ENCODE measurements at regions not wholly inside any gene's neighbourhood (a gene's known extent, or its start where the extent isn't known, plus 50 kb on each side); places are given as distances from the start of the nearest gene placed in this dataset.

DNA sequence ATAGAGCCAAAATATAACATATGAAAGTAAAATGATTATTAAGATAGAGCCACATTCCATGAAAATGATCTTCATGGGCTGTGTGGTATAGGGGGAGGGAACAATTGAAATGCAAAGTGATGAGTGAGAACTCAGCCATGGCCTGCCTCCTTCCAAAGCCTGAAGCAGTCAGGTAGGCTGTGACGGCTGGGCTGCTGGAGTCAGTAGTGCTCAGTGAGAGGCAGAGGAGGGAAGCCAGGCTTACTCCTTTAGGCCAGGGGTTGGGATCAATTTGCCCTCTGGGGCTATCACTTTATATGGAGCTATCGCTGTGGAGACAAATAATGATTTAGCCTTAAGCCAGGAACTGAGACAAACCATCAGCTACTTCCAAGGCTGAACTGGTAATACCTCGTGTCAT lies 654.9 kb downstream of the FGF9 start:
- TF ChIP-seq, protein P1, sequence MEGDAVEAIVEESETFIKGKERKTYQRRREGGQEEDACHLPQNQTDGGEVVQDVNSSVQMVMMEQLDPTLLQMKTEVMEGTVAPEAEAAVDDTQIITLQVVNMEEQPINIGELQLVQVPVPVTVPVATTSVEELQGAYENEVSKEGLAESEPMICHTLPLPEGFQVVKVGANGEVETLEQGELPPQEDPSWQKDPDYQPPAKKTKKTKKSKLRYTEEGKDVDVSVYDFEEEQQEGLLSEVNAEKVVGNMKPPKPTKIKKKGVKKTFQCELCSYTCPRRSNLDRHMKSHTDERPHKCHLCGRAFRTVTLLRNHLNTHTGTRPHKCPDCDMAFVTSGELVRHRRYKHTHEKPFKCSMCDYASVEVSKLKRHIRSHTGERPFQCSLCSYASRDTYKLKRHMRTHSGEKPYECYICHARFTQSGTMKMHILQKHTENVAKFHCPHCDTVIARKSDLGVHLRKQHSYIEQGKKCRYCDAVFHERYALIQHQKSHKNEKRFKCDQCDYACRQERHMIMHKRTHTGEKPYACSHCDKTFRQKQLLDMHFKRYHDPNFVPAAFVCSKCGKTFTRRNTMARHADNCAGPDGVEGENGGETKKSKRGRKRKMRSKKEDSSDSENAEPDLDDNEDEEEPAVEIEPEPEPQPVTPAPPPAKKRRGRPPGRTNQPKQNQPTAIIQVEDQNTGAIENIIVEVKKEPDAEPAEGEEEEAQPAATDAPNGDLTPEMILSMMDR (IDR thresholded peaks at IDR 0.05) = no peak
- TF ChIP-seq POLR2AphosphoS5 (IDR thresholded peaks at IDR 0.05) = no peak
- intact Hi-C loops (cut with DNase I; ENCODE audit: low total_unique reads) = no loop called here
- H3K4me3 ChIP-seq = no peak overlapping the region
- no peak overlapping the region for H3K27ac ChIP-seq
- no peaks in the 10 kb centered on the region for H3K36me3 ChIP-seq
- H3K27me3 ChIP-seq = no peaks in the 10 kb centered on the region
- H3K9me3 ChIP-seq = no peaks in the 10 kb centered on the region
- H3K4me1 ChIP-seq = no peaks in the 10 kb centered on the region
- no peak for DNase-seq (ENCODE audit: low spot score in 2 of 2)

DNA sequence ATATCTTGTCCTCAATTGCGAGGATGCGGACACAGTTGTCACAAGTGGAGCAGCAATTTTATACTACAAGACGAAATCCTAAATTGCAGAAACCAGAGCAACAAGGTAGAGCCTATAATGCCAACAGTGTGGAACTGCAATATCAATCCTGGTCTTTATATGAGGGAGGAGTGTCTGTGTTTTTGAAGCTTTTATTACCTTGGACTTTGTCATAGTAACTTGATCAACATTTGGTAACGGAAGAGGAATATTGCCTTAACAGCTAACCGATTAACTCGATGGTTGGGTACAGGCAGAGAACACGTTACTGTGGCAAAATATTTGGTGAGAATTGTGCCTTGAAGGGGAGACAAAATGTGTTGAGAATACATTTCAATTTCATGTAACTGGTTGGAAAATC lies 661.5 kb downstream of the FGF9 start:
- no peak for DNase-seq (ENCODE audit: low spot score in 2 of 2)
- no peak for TF ChIP-seq POLR2A (IDR thresholded peaks at IDR 0.05)

DNA sequence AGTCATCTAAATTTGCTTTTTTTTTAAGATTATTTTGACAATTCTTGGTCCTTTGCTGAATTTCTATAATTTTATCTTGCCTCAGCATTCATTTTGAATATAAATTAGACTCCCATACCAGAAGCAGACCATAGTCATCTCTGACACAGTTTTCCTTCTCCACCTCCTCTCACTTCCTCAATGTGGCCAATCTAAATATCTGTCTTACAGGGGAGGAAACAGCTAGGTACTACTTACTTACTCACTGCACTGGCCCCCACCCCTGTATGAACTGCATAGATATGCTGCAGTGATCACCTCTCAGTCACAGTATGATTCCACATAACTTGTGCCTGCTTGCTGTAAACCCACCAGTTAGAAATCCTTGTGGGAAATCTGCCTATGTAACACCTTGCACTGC lies 665.6 kb downstream of the FGF9 start:
- no peak overlapping the region for H3K27ac ChIP-seq
- H3K27me3 ChIP-seq = no peaks in the 10 kb centered on the region
- H3K9me3 ChIP-seq = peaks cover 0 to 8% of the 10 kb centered on the region in 2 donors
- H3K4me3 ChIP-seq = no peak overlapping the region
- H3K36me3 ChIP-seq = no peaks in the 10 kb centered on the region
- no peaks in the 10 kb centered on the region for H3K4me1 ChIP-seq
- DNase-seq (ENCODE audit: low spot score in 2 of 2) = no peak
- intact Hi-C loops (cut with DNase I; ENCODE audit: low total_unique reads) = no loop called here
- TF ChIP-seq POLR2AphosphoS5 (IDR thresholded peaks at IDR 0.05) = no peak
- no peak for TF ChIP-seq POLR2A (IDR thresholded peaks at IDR 0.05)
- TF ChIP-seq, protein P1 (IDR thresholded peaks at IDR 0.05) = no peak

More for the DNA sequence above, 661.5 kb downstream of the FGF9 start:
- intact Hi-C loops (cut with DNase I; ENCODE audit: low total_unique reads) = no loop called here
- no peak overlapping the region for H3K27ac ChIP-seq
- no peaks in the 10 kb centered on the region for H3K27me3 ChIP-seq
- no peaks in the 10 kb centered on the region for H3K36me3 ChIP-seq
- H3K9me3 ChIP-seq = no peaks in the 10 kb centered on the region
- no peak overlapping the region for H3K4me3 ChIP-seq
- H3K4me1 ChIP-seq = no peaks in the 10 kb centered on the region

DNA sequence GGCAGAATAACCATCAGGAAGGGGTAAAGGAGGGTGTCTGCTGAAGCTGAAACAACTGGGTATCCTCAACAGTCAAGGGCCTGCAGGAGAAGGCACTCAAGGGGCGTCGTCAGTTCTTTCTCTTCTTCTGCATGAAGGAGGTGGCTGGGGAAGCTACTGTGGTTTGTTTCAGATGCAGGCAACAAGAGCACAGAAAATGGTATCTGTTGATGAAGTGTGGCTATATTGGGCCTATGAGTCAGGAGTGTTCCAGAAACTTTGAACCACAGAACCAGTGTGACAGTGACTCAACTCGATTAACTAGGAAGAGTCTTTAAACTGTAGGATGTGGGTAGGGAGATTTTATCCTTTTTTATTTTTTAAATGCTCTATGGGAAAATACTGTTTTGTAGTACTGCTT lies 686.3 kb downstream of the FGF9 start:
- TF ChIP-seq POLR2AphosphoS5 (IDR thresholded peaks at IDR 0.05) = no peak
- TF ChIP-seq, protein P1 (IDR thresholded peaks at IDR 0.05) = no peak
- no peak for TF ChIP-seq POLR2A (IDR thresholded peaks at IDR 0.05)
- no peaks in the 10 kb centered on the region for H3K4me1 ChIP-seq
- no peak overlapping the region for H3K27ac ChIP-seq
- no peaks in the 10 kb centered on the region for H3K27me3 ChIP-seq
- intact Hi-C loops (cut with DNase I; ENCODE audit: low total_unique reads) = no loop called here
- H3K36me3 ChIP-seq = no peaks in the 10 kb centered on the region
- H3K4me3 ChIP-seq = no peak overlapping the region
- no peak for DNase-seq (ENCODE audit: low spot score in 2 of 2)
- H3K9me3 ChIP-seq = no peaks in the 10 kb centered on the region

DNA sequence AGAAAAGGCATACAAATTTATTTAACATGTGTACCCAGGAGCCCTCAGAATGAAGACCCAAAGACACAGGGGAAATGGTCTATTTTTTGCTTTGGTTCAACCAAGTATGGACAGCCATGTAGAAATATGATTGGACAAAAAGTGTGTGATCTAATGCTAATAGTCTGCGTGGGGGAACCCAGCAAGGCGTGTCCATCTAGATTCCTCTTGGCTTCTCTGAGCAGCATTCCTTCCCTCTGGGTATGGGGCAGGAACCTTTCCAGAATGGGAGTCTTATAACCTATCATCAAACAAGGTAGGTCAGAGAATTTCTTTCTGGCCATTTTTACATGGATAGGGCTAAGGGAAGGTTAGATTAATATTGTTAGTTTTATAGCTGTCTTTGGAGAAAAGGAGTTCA lies 698.2 kb downstream of the FGF9 start:
- Histone ChIP-seq H3K9me3 (peaks cover 13 to 27% of the 10 kb centered on the region in 2 donors), H3K4me1 (no peaks in the 10 kb centered on the region), H3K36me3 (no peaks in the 10 kb centered on the region), H3K4me3 (no peak overlapping the region), H3K27ac (no peak overlapping the region), H3K27me3 (no peaks in the 10 kb centered on the region)
- intact Hi-C loops (cut with DNase I; ENCODE audit: low total_unique reads) = no loop called here
- no peak for DNase-seq (ENCODE audit: low spot score in 2 of 2)
- TF ChIP-seq, protein P1 (IDR thresholded peaks at IDR 0.05) = no peak
- no peak for TF ChIP-seq POLR2A (IDR thresholded peaks at IDR 0.05)
- TF ChIP-seq POLR2AphosphoS5 (IDR thresholded peaks at IDR 0.05) = no peak

DNA sequence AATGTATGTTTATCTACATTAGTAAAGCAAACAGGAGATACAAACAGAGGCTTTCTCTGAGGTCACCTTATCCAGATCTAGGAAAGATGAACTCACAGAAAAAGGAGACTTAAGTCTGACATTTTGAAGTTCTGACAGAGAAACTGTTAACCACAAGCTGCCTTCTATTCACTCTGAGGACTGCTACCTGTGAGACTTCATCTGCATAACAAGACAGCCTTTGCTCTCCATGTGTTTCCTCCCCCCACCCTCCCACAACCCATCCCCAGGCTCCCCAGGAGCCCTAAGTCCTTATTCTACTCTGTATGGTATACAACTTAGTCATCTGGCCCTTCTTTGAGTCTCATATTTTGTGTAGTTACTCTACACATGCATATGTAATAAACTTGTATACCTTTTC lies 699.0 kb downstream of the FGF9 start:
- peaks cover 13 to 25% of the 10 kb centered on the region in 2 donors for H3K9me3 ChIP-seq
- H3K27ac ChIP-seq = no peak overlapping the region
- no peaks in the 10 kb centered on the region for H3K36me3 ChIP-seq
- no peaks in the 10 kb centered on the region for H3K4me1 ChIP-seq
- intact Hi-C loops (cut with DNase I; ENCODE audit: low total_unique reads) = no loop called here
- TF ChIP-seq POLR2AphosphoS5 (IDR thresholded peaks at IDR 0.05) = no peak
- TF ChIP-seq, protein P1 (IDR thresholded peaks at IDR 0.05) = no peak
- TF ChIP-seq POLR2A (IDR thresholded peaks at IDR 0.05) = no peak
- no peak for DNase-seq (ENCODE audit: low spot score in 2 of 2)
- H3K27me3 ChIP-seq = no peaks in the 10 kb centered on the region
- no peak overlapping the region for H3K4me3 ChIP-seq
